A549 (cell line): ENCODE measurements at regions not wholly inside any gene's neighbourhood (a gene's known extent, or its start where the extent isn't known, plus 50 kb on each side); places are given as distances from the start of the nearest gene placed in this dataset.

Source experiments
- BHLHE40 ChIP-seq: IDR thresholded peaks from 2 replicates; pipeline ENCODE4 v1.6.1; 2012; ENCODE audit warnings: low read depth, low read length, inconsistent platforms
- CTCF ChIP-seq: fragments of >200 bp; sonication (Bioruptor Twin); formaldehyde crosslinking; IDR thresholded peaks from 3 replicates; pipeline ENCODE4 v1.5.1; 2016
- HOXA7 ChIP-seq: fragments of 250-450 bp; sonication (Bioruptor Pico); IDR thresholded peaks from 2 replicates; pipeline ENCODE4 v1.5.0; 2020; ENCODE audit warnings: mild to moderate bottlenecking, moderate library complexity
- JUN ChIP-seq, 2 experiments: fragments of >200 bp; sonication (Bioruptor Twin); formaldehyde crosslinking; IDR thresholded peaks; 2 replicates in 1 of 2; 3 replicates in 1 of 2; pipeline ENCODE4 v1.6.1; 2016 to 2017
- MAZ ChIP-seq: fragments of 150-350 bp; IDR thresholded peaks from 2 replicates; pipeline ENCODE4 v1.6.1; 2014; ENCODE audit warnings: antibody characterized with exemption, low read depth, low read length, borderline replicate concordance
- NFE2L2 ChIP-seq: fragments of 150-350 bp; conservative IDR thresholded peaks from 2 replicates; pipeline ENCODE4 v1.6.1; 2014; ENCODE audit warnings: low read length
- TFCP2L1 ChIP-seq: fragments of 250-450 bp; sonication (Bioruptor Pico); IDR thresholded peaks from 2 replicates; pipeline ENCODE4 v1.5.0; 2021; ENCODE audit warnings: mild to moderate bottlenecking
- ZFP36 ChIP-seq: fragments of 450-650 bp; IDR thresholded peaks from 2 replicates; pipeline ENCODE4 v1.6.1; 2014; ENCODE audit warnings: borderline replicate concordance; ENCODE audit not compliant: partially characterized antibody

- TF ChIP-seq JUN (IDR thresholded peaks at IDR 0.05) (no peak), ZFP36 (no peak), TFCP2L1 (CRISPR knock-in tag) (no peak), MAZ (no peak), CTCF (no peak), NFE2L2 (no peak), BHLHE40 (no peak), HOXA7 (no peak)
These were observed 233.8 kb upstream of the LYZL1 start for GRCh38 chr10:29055101-29055500.
